Left ventricle myocardium inferior (tissue), 1 donor: ENCODE measurements at regions not wholly inside any gene's neighbourhood (a gene's known extent, or its start where the extent isn't known, plus 50 kb on each side); places are given as distances from the start of the nearest gene placed in this dataset.
"Not testable (repeated sequence)": the region's sequence is repeated elsewhere in the genome, so short reads cannot be mapped to it uniquely, and the experiment has no call there.

Source experiments
- DNase-seq: peaks from one replicate; pipeline ENCODE4 v3.0.0-alpha.2; 2020
- H3K27ac ChIP-seq: fragments of 200-600 bp; replicated peaks from 2 replicates; pipeline ENCODE4 v1.8.0; 2021
- H3K27me3 ChIP-seq: fragments of 200-600 bp; 2 replicates; pipeline ENCODE4 v1.8.0; 2021; ENCODE audit warnings: low read depth
- H3K36me3 ChIP-seq: fragments of 200-600 bp; 2 replicates; pipeline ENCODE4 v1.8.0; 2021
- H3K4me1 ChIP-seq: fragments of 200-600 bp; 2 replicates; pipeline ENCODE4 v1.8.0; 2021
- H3K4me3 ChIP-seq: fragments of 200-600 bp; 2 replicates; pipeline ENCODE4 v1.8.0; 2021; ENCODE audit warnings: mild to moderate bottlenecking, moderate library complexity
- H3K9me3 ChIP-seq: fragments of 200-600 bp; replicated peaks from 2 replicates; pipeline ENCODE4 v1.8.0; 2021
- CTCF ChIP-seq: fragments of 200-600 bp; IDR thresholded peaks from 2 replicates; pipeline ENCODE4 v1.8.0; 2021; ENCODE audit warnings: antibody characterized with exemption, mild to moderate bottlenecking, borderline replicate concordance
- intact Hi-C: fragments of 100-400 bp; cut with micrococcal nuclease; formaldehyde crosslinking; loops from one replicate; pipeline ENCODE4 v1.11.0; 2022
- donor health status: DM: no; HTN: yes; CAD: no; lungs with severe emphysema.

- Histone ChIP-seq H3K4me1 (no peaks in the 10 kb centered on the region), H3K9me3 (peaks cover 10% of the 10 kb centered on the region), H3K36me3 (no peaks in the 10 kb centered on the region), H3K27ac (no peak overlapping the region), H3K4me3 (no peak overlapping the region), H3K27me3 (no peaks in the 10 kb centered on the region)
- no peak for DNase-seq
- no peak for TF ChIP-seq CTCF
- intact Hi-C loops, result no loop called here
These were observed 1274.7 kb upstream of the PABPC4L start for GRCh38 chr4:135476272-135476671.

GRCh38 chr4:135464311-135464710 lies 1262.7 kb upstream of the PABPC4L start:
- H3K4me1 ChIP-seq, result no peaks in the 10 kb centered on the region
- H3K9me3 ChIP-seq, result peaks cover 14% of the 10 kb centered on the region
- H3K36me3 ChIP-seq, result no peaks in the 10 kb centered on the region
- no peaks in the 10 kb centered on the region for H3K27me3 ChIP-seq
- no peak for TF ChIP-seq CTCF
- H3K4me3 ChIP-seq, result no peak overlapping the region
- no peak overlapping the region for H3K27ac ChIP-seq
- intact Hi-C loops, result no loop called here
- no peak for DNase-seq

- H3K4me3 ChIP-seq, H3K27ac ChIP-seq, H3K36me3 ChIP-seq, DNase-seq, H3K9me3 ChIP-seq, H3K27me3 ChIP-seq, H3K4me1 ChIP-seq, intact Hi-C loops: not testable (repeated sequence)
These were observed 1246.0 kb upstream of the PABPC4L start for GRCh38 chr4:135447598-135447997.

GRCh38 chr4:135434936-135435335 lies 1233.3 kb upstream of the PABPC4L start:
- Histone ChIP-seq H3K36me3 (no peaks in the 10 kb centered on the region), H3K9me3 (peaks cover 44% of the 10 kb centered on the region), H3K4me3 (no peak overlapping the region), H3K27ac (no peak overlapping the region), H3K27me3 (no peaks in the 10 kb centered on the region), H3K4me1 (no peaks in the 10 kb centered on the region)
- no peak for DNase-seq
- intact Hi-C loops, result no loop called here
- TF ChIP-seq CTCF, result no peak

GRCh38 chr4:135429528-135429927 lies 1227.9 kb upstream of the PABPC4L start:
- no peak for TF ChIP-seq CTCF
- H3K4me1 ChIP-seq, result no peaks in the 10 kb centered on the region
- H3K27me3 ChIP-seq, result no peaks in the 10 kb centered on the region
- H3K36me3 ChIP-seq, result no peaks in the 10 kb centered on the region
- H3K4me3 ChIP-seq, result no peak overlapping the region
- no peak overlapping the region for H3K27ac ChIP-seq
- no peaks in the 10 kb centered on the region for H3K9me3 ChIP-seq
- intact Hi-C loops, result no loop called here
- no peak for DNase-seq

- no peaks in the 10 kb centered on the region for H3K4me1 ChIP-seq
- H3K36me3 ChIP-seq, result no peaks in the 10 kb centered on the region
- TF ChIP-seq CTCF, result no peak
- H3K27me3 ChIP-seq, result no peaks in the 10 kb centered on the region
- no peak overlapping the region for H3K4me3 ChIP-seq
- DNase-seq, result no peak
- H3K27ac ChIP-seq, result no peak overlapping the region
- no peaks in the 10 kb centered on the region for H3K9me3 ChIP-seq
- intact Hi-C loops, result no loop called here
These were observed 1216.8 kb upstream of the PABPC4L start for GRCh38 chr4:135418353-135418752.
